ENCODE measurements at regions not wholly inside any gene's neighbourhood (a gene's known extent, or its start where the extent isn't known, plus 50 kb on each side); places are given as distances from the start of the nearest gene placed in this dataset.
"Not testable (repeated sequence)": the region's sequence is repeated elsewhere in the genome, so short reads cannot be mapped to it uniquely, and the experiment has no call there.

GRCh38 chr2:9710311-9710710 is 79.5 kb upstream of the YWHAQ start:
- peaks cover 0 to 8% of the 10 kb centered on the region in 2 donors for H3K4me1 ChIP-seq (replicated peaks in 1 of 2)
- ATAC-seq (replicated peaks in 6 of 8): no peak
- 40 to 100% (median 81%) methylated on average over 1 to 7 of the region's 7 CpGs; no CpG with 5 or more reads in 4 of the 10 experiments for WGBS, 10 experiments
- H3K27ac ChIP-seq: no peak overlapping the region
- H3K4me3 ChIP-seq: no peak overlapping the region
- in situ Hi-C loops (cut with MboI; ENCODE audit: low pct_unique_long_range_greater_than_20kb in 2 of 9, low sequenced_read_pairs in 9 of 9, unreplicated experiment in 9 of 9): no loop called here

- in situ Hi-C loops (cut with MboI; ENCODE audit: low pct_unique_long_range_greater_than_20kb in 2 of 9, low sequenced_read_pairs in 9 of 9, unreplicated experiment in 9 of 9): no loop called here
- Histone ChIP-seq H3K27ac (no peak overlapping the region), H3K4me3 (no peak overlapping the region), H3K4me1 (replicated peaks in 1 of 2) (peaks cover 0 to 8% of the 10 kb centered on the region in 2 donors)
- no peak for ATAC-seq (replicated peaks in 6 of 8)
- 40 to 100% (median 83%) methylated on average over 1 to 9 of the region's 11 CpGs; no CpG with 5 or more reads in 2 of the 10 experiments for WGBS, 10 experiments
Observed at GRCh38 chr2:9712263-9712662, 81.5 kb upstream of the YWHAQ start.

- no peak overlapping the region for H3K4me3 ChIP-seq
- no peak overlapping the region for H3K27ac ChIP-seq
- in situ Hi-C loops (cut with MboI; ENCODE audit: low pct_unique_long_range_greater_than_20kb in 2 of 9, low sequenced_read_pairs in 9 of 9, unreplicated experiment in 9 of 9): no loop called here
- 69 to 95% (median 82%) methylated on average over 1 to 10 of the region's 14 CpGs; no CpG with 5 or more reads in 3 of the 10 experiments for WGBS, 10 experiments
- H3K4me1 ChIP-seq (replicated peaks in 1 of 2): no peaks in the 10 kb centered on the region
- peak in 2 of 8 experiments; percentile 30 to 47 for ATAC-seq (replicated peaks in 6 of 8)
Observed at GRCh38 chr2:9714630-9715214, 83.9 kb upstream of the YWHAQ start.

- in situ Hi-C loops (cut with MboI; ENCODE audit: low pct_unique_long_range_greater_than_20kb in 2 of 9, low sequenced_read_pairs in 9 of 9, unreplicated experiment in 9 of 9): no loop called here
- peaks cover 0 to under 1% of the 10 kb centered on the region in 2 donors for H3K4me1 ChIP-seq (replicated peaks in 1 of 2)
- H3K4me3 ChIP-seq: no peak overlapping the region
- no peak overlapping the region for H3K27ac ChIP-seq
- ATAC-seq (replicated peaks in 6 of 8): no peak
- 68 to 100% (median 84%) methylated on average over 1 to 4 of the region's 6 CpGs; no CpG with 5 or more reads in 2 of the 10 experiments for WGBS, 10 experiments
Observed at GRCh38 chr2:9715238-9715637, 84.4 kb upstream of the YWHAQ start.

GRCh38 chr2:9717886-9718451 is 87.2 kb upstream of the YWHAQ start:
- ATAC-seq (replicated peaks in 6 of 8): no peak
- 50 to 100% (median 83%) methylated on average over 1 to 5 of the region's 7 CpGs; no CpG with 5 or more reads in 1 of the 10 experiments for WGBS, 10 experiments
- in situ Hi-C loops (cut with MboI; ENCODE audit: low pct_unique_long_range_greater_than_20kb in 2 of 9, low sequenced_read_pairs in 9 of 9, unreplicated experiment in 9 of 9): no loop called here
- Histone ChIP-seq H3K4me1 (replicated peaks in 1 of 2) (peaks cover 4 to 14% of the 10 kb centered on the region in 2 donors), H3K4me3 (no peak overlapping the region), H3K27ac (no peak overlapping the region)

GRCh38 chr2:9720352-9721093 is 89.7 kb upstream of the YWHAQ start:
- in situ Hi-C loops (cut with MboI; ENCODE audit: low pct_unique_long_range_greater_than_20kb in 2 of 9, low sequenced_read_pairs in 9 of 9, unreplicated experiment in 9 of 9): no loop called here
- no peak overlapping the region for H3K4me3 ChIP-seq
- ATAC-seq (replicated peaks in 6 of 8): peak in 5 of 8 experiments; percentile 86 to 99 (median 98)
- WGBS, 10 experiments: 61 to 93% (median 77%) methylated on average over 2 to 9 of the region's 9 CpGs; no CpG with 5 or more reads in 1 of the 10 experiments
- no peak overlapping the region for H3K27ac ChIP-seq
- peaks cover 4 to 14% of the 10 kb centered on the region in 2 donors for H3K4me1 ChIP-seq (replicated peaks in 1 of 2)

GRCh38 chr2:9721344-9721743 is 90.5 kb upstream of the YWHAQ start:
- WGBS, 10 experiments: 68 to 100% (median 89%) methylated on average over 1 to 6 of the region's 7 CpGs; no CpG with 5 or more reads in 1 of the 10 experiments
- peaks cover 4 to 14% of the 10 kb centered on the region in 2 donors for H3K4me1 ChIP-seq (replicated peaks in 1 of 2)
- H3K27ac ChIP-seq: no peak overlapping the region
- ATAC-seq (replicated peaks in 6 of 8): no peak
- no peak overlapping the region for H3K4me3 ChIP-seq
- in situ Hi-C loops (cut with MboI; ENCODE audit: low pct_unique_long_range_greater_than_20kb in 2 of 9, low sequenced_read_pairs in 9 of 9, unreplicated experiment in 9 of 9): no loop called here

GRCh38 chr2:9722451-9722850 is 91.7 kb upstream of the YWHAQ start:
- in situ Hi-C loops (cut with MboI; ENCODE audit: low pct_unique_long_range_greater_than_20kb in 2 of 9, low sequenced_read_pairs in 9 of 9, unreplicated experiment in 9 of 9): no loop called here
- 69 to 100% (median 92%) methylated on average over 1 to 3 of the region's 4 CpGs; no CpG with 5 or more reads in 4 of the 10 experiments for WGBS, 10 experiments
- Histone ChIP-seq H3K4me3 (no peak overlapping the region), H3K4me1 (replicated peaks in 1 of 2) (peaks cover 4 to 14% of the 10 kb centered on the region in 2 donors), H3K27ac (no peak overlapping the region)
- ATAC-seq (replicated peaks in 6 of 8): no peak

GRCh38 chr2:9724565-9724964 is 93.8 kb upstream of the YWHAQ start:
- in situ Hi-C loops (cut with MboI; ENCODE audit: low pct_unique_long_range_greater_than_20kb in 2 of 9, low sequenced_read_pairs in 9 of 9, unreplicated experiment in 9 of 9): no loop called here
- Histone ChIP-seq H3K4me1 (replicated peaks in 1 of 2) (peaks cover 4 to 14% of the 10 kb centered on the region in 2 donors), H3K27ac (no peak overlapping the region), H3K4me3 (no peak overlapping the region)
- ATAC-seq (replicated peaks in 6 of 8): peak in 1 of 8 experiments; percentile 46
- 42 to 100% (median 86%) methylated on average over 1 to 5 of the region's 11 CpGs; no CpG with 5 or more reads in 6 of the 10 experiments for WGBS, 10 experiments

GRCh38 chr2:9725106-9725505 is 94.3 kb upstream of the YWHAQ start:
- Histone ChIP-seq H3K4me1 (replicated peaks in 1 of 2) (peaks cover 4 to 14% of the 10 kb centered on the region in 2 donors), H3K27ac (no peak overlapping the region), H3K4me3 (no peak overlapping the region)
- 61 to 87% (median 79%) methylated on average over 2 to 7 of the region's 14 CpGs; no CpG with 5 or more reads in 5 of the 10 experiments for WGBS, 10 experiments
- no peak for ATAC-seq (replicated peaks in 6 of 8)
- in situ Hi-C loops (cut with MboI; ENCODE audit: low pct_unique_long_range_greater_than_20kb in 2 of 9, low sequenced_read_pairs in 9 of 9, unreplicated experiment in 9 of 9): no loop called here

GRCh38 chr2:9726016-9726415 is 95.2 kb upstream of the YWHAQ start:
- in situ Hi-C loops (cut with MboI; ENCODE audit: low pct_unique_long_range_greater_than_20kb in 2 of 9, low sequenced_read_pairs in 9 of 9, unreplicated experiment in 9 of 9); ATAC-seq (replicated peaks in 6 of 8); H3K4me1 ChIP-seq (replicated peaks in 1 of 2); H3K27ac ChIP-seq; H3K4me3 ChIP-seq: not testable (repeated sequence)
- 67 to 100% (median 89%) methylated on average over 1 to 3 of the region's 3 CpGs; no CpG with 5 or more reads in 2 of the 10 experiments for WGBS, 10 experiments

- ATAC-seq (replicated peaks in 6 of 8); in situ Hi-C loops (cut with MboI; ENCODE audit: low pct_unique_long_range_greater_than_20kb in 2 of 9, low sequenced_read_pairs in 9 of 9, unreplicated experiment in 9 of 9); H3K4me3 ChIP-seq; H3K27ac ChIP-seq; H3K4me1 ChIP-seq (replicated peaks in 1 of 2): not testable (repeated sequence)
- 80% methylated on average over 2 of the region's 4 CpGs; no CpG with 5 or more reads in 9 of the 10 experiments for WGBS, 10 experiments
Observed at GRCh38 chr2:9730523-9730922, 99.7 kb upstream of the YWHAQ start.

- in situ Hi-C loops (cut with MboI; ENCODE audit: low pct_unique_long_range_greater_than_20kb in 2 of 9, low sequenced_read_pairs in 9 of 9, unreplicated experiment in 9 of 9): no loop called here
- WGBS, 10 experiments: 87 to 100% (median 92%) methylated on average over 2 to 3 of the region's 3 CpGs
- Histone ChIP-seq H3K27ac (no peak overlapping the region), H3K4me1 (replicated peaks in 1 of 2) (no peaks in the 10 kb centered on the region), H3K4me3 (no peak overlapping the region)
- no peak for ATAC-seq (replicated peaks in 6 of 8)
Observed at GRCh38 chr2:9732824-9733223, 102.0 kb upstream of the YWHAQ start.
